K562 (cell line): ENCODE measurements at regions not wholly inside any gene's neighbourhood (a gene's known extent, or its start where the extent isn't known, plus 50 kb on each side); places are given as distances from the start of the nearest gene placed in this dataset.

ENCODE experiments used
- ATAC-seq: fragments of 200-7000 bp; cut with Tn5 transposase; 3 replicates; pipeline ENCODE4 v1.9.1; 2020; ENCODE audit warnings: moderate library complexity
- BruUV-seq: library from RNA; stranded (reverse); fragments of 400-500 nt; replicated peaks from 2 replicates; lab custom pipeline; 2021; lab: Mats Ljungman, UMichigan
- CTCF ChIA-PET: fragments of 300-600 bp; formaldehyde crosslinking; extraction: SDS; loops from one replicate; lab custom pipeline; 2021; ENCODE audit warnings: low intra/inter-chr PET ratio; lab: Yijun Ruan, JAX
- POLR2A ChIA-PET: fragments of 300-600, 350-650 bp; sonication (Branson Sonifier 250); formaldehyde crosslinking; extraction: SDS; loops from one replicate; lab custom pipeline; 2021; ENCODE audit warnings: antibody characterized with exemption, inconsistent platforms; lab: Yijun Ruan, JAX
- DNase-seq, 4 experiments: peaks; one replicate each; pipeline versions ENCODE4 v3.0.0 to v3.0.0-alpha.2; 2011 to 2018; ENCODE audit warnings: low spot score in 3 of 4, mixed read lengths in 3 of 4; ENCODE audit errors: extremely low read depth in 1 of 4
- FAIRE-seq: peaks from 2 replicates; lab custom pipeline; 2011; peaks lifted over from hg19 to GRCh38; lab: Jason Lieb, UNC
- H2AFZ ChIP-seq: 2 replicates; pipeline ENCODE4 v1.6.0; 2011; ENCODE audit warnings: low read depth, low read length, control low read depth, inconsistent platforms
- H3K27ac ChIP-seq: fragments of 200-600 bp; 3 replicates; pipeline ENCODE4 v1.8.0; 2011; ENCODE audit warnings: low read depth, mild to moderate bottlenecking, control low read depth, inconsistent platforms, low read length, moderate library complexity, mixed read lengths; ENCODE audit errors: extremely low read depth
- H3K27me3 ChIP-seq, 2 experiments: fragments of 300-600 bp in 1 of 2; 2 replicates in 1 of 2; 3 replicates in 1 of 2; pipeline versions ENCODE4 v1.6.0 to v1.8.0; 2011; ENCODE audit warnings: inconsistent platforms in 2 of 2, low read length in 2 of 2, mild to moderate bottlenecking in 1 of 2, mixed read lengths in 1 of 2, moderate library complexity in 1 of 2; ENCODE audit not compliant: control insufficient read depth in 2 of 2, insufficient read depth in 2 of 2
- H3K36me3 ChIP-seq: fragments of 300-600 bp; 3 replicates; pipeline ENCODE4 v1.8.0; 2011; ENCODE audit warnings: mild to moderate bottlenecking, low read length, inconsistent platforms; ENCODE audit not compliant: control insufficient read depth, insufficient read depth
- H3K4me1 ChIP-seq, 2 experiments: fragments of 200-600 bp in 1 of 2; replicated peaks in 1 of 2; 2 replicates in 1 of 2; 3 replicates in 1 of 2; pipeline versions ENCODE4 v1.5.1 to v1.8.0; 2011; ENCODE audit warnings: inconsistent platforms in 2 of 2, low read length in 2 of 2, mild to moderate bottlenecking in 1 of 2, mixed read lengths in 1 of 2, moderate library complexity in 1 of 2; ENCODE audit not compliant: control insufficient read depth in 2 of 2, insufficient read depth in 2 of 2
- H3K4me2 ChIP-seq: 2 replicates; pipeline ENCODE4 v1.6.1; 2011; ENCODE audit warnings: low read length, control low read depth, inconsistent platforms, mixed read lengths; ENCODE audit not compliant: insufficient read depth
- H3K4me3 ChIP-seq: fragments of 200-600 bp; sonication (generic), shearing (Covaris generic); 2 replicates; pipeline ENCODE4 v1.5.1; 2016; ENCODE audit warnings: control low read depth, inconsistent platforms
- H3K79me2 ChIP-seq: fragments of 200-600 bp; 3 replicates; pipeline ENCODE4 v1.8.0; 2011; ENCODE audit warnings: low read length, inconsistent platforms; ENCODE audit not compliant: control insufficient read depth, insufficient read depth
- H3K9ac ChIP-seq, 2 experiments: 2 replicates each; pipeline versions ENCODE4 v1.6.0 to v1.6.1; 2011; ENCODE audit warnings: low read depth in 2 of 2, low read length in 2 of 2, control low read depth in 1 of 2, inconsistent platforms in 1 of 2, mild to moderate bottlenecking in 1 of 2, mixed read lengths in 1 of 2; ENCODE audit not compliant: insufficient read depth in 1 of 2
- H3K9me1 ChIP-seq: one replicate; pipeline ENCODE4 v1.6.0; 2011; ENCODE audit warnings: inconsistent platforms, mild to moderate bottlenecking, low read length, moderate library complexity; ENCODE audit not compliant: control insufficient read depth, insufficient read depth
- H3K9me3 ChIP-seq: replicated peaks from 2 replicates; pipeline ENCODE4 v1.5.1; 2011; ENCODE audit warnings: low read depth, low read length, inconsistent platforms; ENCODE audit not compliant: control insufficient read depth, insufficient read depth
- H4K20me1 ChIP-seq: replicated peaks from 2 replicates; pipeline ENCODE4 v1.6.1; 2011; ENCODE audit warnings: low read length, inconsistent platforms, mixed read lengths; ENCODE audit not compliant: control insufficient read depth, insufficient read depth
- ELF2 ChIP-seq: fragments of 250-450 bp; sonication (Bioruptor Pico); IDR thresholded peaks from 2 replicates; pipeline ENCODE4 v1.5.0; 2021; ENCODE audit warnings: mild to moderate bottlenecking
- FOS ChIP-seq: IDR thresholded peaks from 3 replicates; pipeline ENCODE4 v1.6.1; 2011; ENCODE audit not compliant: insufficient read length; ENCODE audit errors: extremely low read depth
- FOSL1 ChIP-seq: fragments of 200-800 bp; sonication (Bioruptor generic); conservative IDR thresholded peaks from 2 replicates; pipeline ENCODE4 v1.6.1; 2016; ENCODE audit warnings: missing genetic modification characterization, missing compliant biosample characterization
- HCFC1 ChIP-seq: IDR thresholded peaks from 2 replicates; pipeline ENCODE4 v1.6.1; 2012; ENCODE audit warnings: low read depth, low read length, improper control_type of control experiment
- KDM5B ChIP-seq: fragments of 200-600 bp; sonication (generic); IDR thresholded peaks from 2 replicates; pipeline ENCODE4 v1.6.1; 2012; ENCODE audit warnings: low read depth, mild to moderate bottlenecking, moderate library complexity, low read length, control low read depth, inconsistent platforms; ENCODE audit not compliant: insufficient replicate concordance
- RBM22 ChIP-seq: fragments of 200-400 bp; formaldehyde crosslinking; IDR thresholded peaks from 2 replicates; pipeline ENCODE4 v1.6.1; 2018; ENCODE audit warnings: low read length, low read depth; ENCODE audit not compliant: poor library complexity, severe bottlenecking
- SIRT6 ChIP-seq: IDR thresholded peaks from one replicate; pipeline ENCODE4 v1.6.1; 2012; ENCODE audit warnings: low read depth, mild to moderate bottlenecking, control low read depth, inconsistent platforms, low read length, moderate library complexity
- TCF7 ChIP-seq: sonication (generic); IDR thresholded peaks from 2 replicates; pipeline ENCODE4 v1.6.1; 2016; ENCODE audit warnings: antibody characterized with exemption, borderline replicate concordance
- ZFP36 ChIP-seq: fragments of 150-350 bp; IDR thresholded peaks from 2 replicates; pipeline ENCODE4 v1.6.1; 2018; ENCODE audit warnings: low read length, low read depth; ENCODE audit not compliant: partially characterized antibody
- ZFPM2 ChIP-seq: fragments of 250-450 bp; sonication (Bioruptor Pico); IDR thresholded peaks from 2 replicates; pipeline ENCODE4 v1.5.1; 2022; ENCODE audit warnings: mild to moderate bottlenecking
- WGBS: fragments of 100-300 bp; shearing (Covaris generic); methylation state at CpG from one replicate; pipeline ENCODE4 v1.1.6; 2016; ENCODE audit warnings: low coverage, mixed read lengths; ENCODE audit not compliant: insufficient coverage; ENCODE audit errors: missing lambda C conversion rate; 5-methylcytosine and 5-hydroxymethylcytosine counted together
- in situ Hi-C: fragments of 300-500 bp; cut with MboI; formaldehyde crosslinking; loops from 4 replicates; pipeline ENCODE4 v1.15.0; 2018; ENCODE audit warnings: inconsistent platforms, mixed read lengths
- intact Hi-C: fragments of 100-400 bp; cut with micrococcal nuclease; formaldehyde crosslinking; loops from 2 replicates; pipeline ENCODE4 v1.14.2; 2022
- TF ChIP-seq, protein P1 (sequence below): fragments of 450-650 bp; IDR thresholded peaks from 2 replicates; pipeline ENCODE4 v1.6.1; 2017; ENCODE audit warnings: mild to moderate bottlenecking, moderate library complexity
- TF ChIP-seq, protein P2 (sequence below): fragments of 450-650 bp; conservative IDR thresholded peaks from 2 replicates; pipeline ENCODE4 v1.6.1; 2016; ENCODE audit warnings: missing genetic modification characterization, low read depth, mild to moderate bottlenecking, control low read depth, missing compliant biosample characterization
- TF ChIP-seq, protein P3 (sequence below): sonication (generic); formaldehyde crosslinking; IDR thresholded peaks from 2 replicates; pipeline ENCODE4 v1.8.0; 2022; ENCODE audit warnings: missing genetic modification reagents, mild to moderate bottlenecking, borderline replicate concordance

DNA sequence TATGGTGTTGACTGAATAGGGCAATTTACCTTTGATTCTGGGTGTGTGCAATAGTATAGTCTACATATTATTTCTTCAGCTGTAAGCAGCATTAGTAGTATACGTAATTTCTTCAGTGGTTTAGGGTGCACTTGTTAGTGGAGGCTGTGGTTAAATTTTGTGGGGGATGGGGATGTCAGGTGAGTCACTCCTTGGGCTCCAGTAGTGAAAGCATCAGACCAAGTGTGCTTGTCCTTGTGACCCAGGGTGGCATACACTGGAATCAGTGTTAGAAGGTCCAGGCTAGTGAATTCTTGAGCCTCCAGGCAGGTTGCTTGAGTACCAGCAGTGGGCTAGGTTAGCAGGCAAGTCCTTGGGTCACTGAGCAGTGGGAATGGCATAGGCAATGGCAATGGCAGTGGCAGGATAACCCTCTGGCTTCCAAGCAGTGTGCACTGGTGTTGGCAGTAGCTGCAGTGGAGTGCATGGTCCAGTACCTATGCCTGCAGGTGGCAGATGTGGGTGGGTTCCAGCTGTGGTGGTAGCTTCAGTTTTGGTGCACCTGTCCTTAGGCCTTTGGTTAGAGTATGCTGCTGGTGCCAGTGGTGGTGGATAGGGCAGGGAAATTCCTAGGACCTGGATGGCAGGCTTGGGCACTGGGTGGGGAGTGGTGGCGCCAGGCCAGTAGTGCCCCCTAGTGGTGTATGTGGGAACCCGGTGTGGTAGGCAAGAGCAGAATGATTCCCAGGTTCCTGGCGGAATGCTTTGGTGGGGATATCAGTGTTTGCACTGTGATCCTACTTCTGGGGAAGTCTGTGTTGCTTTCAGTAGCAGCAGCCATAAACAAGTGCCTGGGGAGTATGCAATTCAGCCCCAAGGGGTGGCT lies 531.0 kb downstream of the SMARCA1 start:
- ATAC-seq = no peak
- H2AFZ ChIP-seq = no peak overlapping the region
- H3K79me2 ChIP-seq = no peaks in the 10 kb centered on the region
- H3K4me3 ChIP-seq = no peak overlapping the region
- H4K20me1 ChIP-seq = no peaks in the 10 kb centered on the region
- H3K9me3 ChIP-seq = no peaks in the 10 kb centered on the region
- no peaks in the 10 kb centered on the region for H3K9me1 ChIP-seq
- no peak overlapping the region for H3K9ac ChIP-seq
- WGBS = 0% methylated on average over 4 of the region's 4 CpGs
- no peak overlapping the region for H3K27ac ChIP-seq
- intact Hi-C loops (no loop called here), in situ Hi-C loops (no loop called here)
- H3K36me3 ChIP-seq = no peaks in the 10 kb centered on the region
- peak in 2 of 4 experiments; percentile 0 to 8 for DNase-seq
- ChIA-PET POLR2A (no interaction called here), CTCF (no interaction called here)
- H3K27me3 ChIP-seq = no peaks in the 10 kb centered on the region
- no peak for FAIRE-seq
- H3K4me1 ChIP-seq = no peaks in the 10 kb centered on the region
- no TSS peak for BruUV-seq
- H3K4me2 ChIP-seq = no peak overlapping the region
- no peak for TF ChIP-seq ZFP36
- TF ChIP-seq KDM5B = no peak
- no peak for TF ChIP-seq SIRT6
- TF ChIP-seq TCF7 = no peak
- TF ChIP-seq ZFPM2 = no peak
- TF ChIP-seq ELF2 (CRISPR knock-in tag) = no peak
- TF ChIP-seq RBM22 = no peak
- no peak for TF ChIP-seq FOSL1 (tag)
- TF ChIP-seq, protein P1, sequence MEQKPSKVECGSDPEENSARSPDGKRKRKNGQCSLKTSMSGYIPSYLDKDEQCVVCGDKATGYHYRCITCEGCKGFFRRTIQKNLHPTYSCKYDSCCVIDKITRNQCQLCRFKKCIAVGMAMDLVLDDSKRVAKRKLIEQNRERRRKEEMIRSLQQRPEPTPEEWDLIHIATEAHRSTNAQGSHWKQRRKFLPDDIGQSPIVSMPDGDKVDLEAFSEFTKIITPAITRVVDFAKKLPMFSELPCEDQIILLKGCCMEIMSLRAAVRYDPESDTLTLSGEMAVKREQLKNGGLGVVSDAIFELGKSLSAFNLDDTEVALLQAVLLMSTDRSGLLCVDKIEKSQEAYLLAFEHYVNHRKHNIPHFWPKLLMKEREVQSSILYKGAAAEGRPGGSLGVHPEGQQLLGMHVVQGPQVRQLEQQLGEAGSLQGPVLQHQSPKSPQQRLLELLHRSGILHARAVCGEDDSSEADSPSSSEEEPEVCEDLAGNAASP = no peak
- TF ChIP-seq, protein P2, sequence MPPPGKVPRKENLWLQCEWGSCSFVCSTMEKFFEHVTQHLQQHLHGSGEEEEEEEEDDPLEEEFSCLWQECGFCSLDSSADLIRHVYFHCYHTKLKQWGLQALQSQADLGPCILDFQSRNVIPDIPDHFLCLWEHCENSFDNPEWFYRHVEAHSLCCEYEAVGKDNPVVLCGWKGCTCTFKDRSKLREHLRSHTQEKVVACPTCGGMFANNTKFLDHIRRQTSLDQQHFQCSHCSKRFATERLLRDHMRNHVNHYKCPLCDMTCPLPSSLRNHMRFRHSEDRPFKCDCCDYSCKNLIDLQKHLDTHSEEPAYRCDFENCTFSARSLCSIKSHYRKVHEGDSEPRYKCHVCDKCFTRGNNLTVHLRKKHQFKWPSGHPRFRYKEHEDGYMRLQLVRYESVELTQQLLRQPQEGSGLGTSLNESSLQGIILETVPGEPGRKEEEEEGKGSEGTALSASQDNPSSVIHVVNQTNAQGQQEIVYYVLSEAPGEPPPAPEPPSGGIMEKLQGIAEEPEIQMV (tag) = no peak
- TF ChIP-seq HCFC1 = no peak
- TF ChIP-seq, protein P3, sequence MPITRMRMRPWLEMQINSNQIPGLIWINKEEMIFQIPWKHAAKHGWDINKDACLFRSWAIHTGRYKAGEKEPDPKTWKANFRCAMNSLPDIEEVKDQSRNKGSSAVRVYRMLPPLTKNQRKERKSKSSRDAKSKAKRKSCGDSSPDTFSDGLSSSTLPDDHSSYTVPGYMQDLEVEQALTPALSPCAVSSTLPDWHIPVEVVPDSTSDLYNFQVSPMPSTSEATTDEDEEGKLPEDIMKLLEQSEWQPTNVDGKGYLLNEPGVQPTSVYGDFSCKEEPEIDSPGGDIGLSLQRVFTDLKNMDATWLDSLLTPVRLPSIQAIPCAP = no peak
- no peak for TF ChIP-seq FOS
